PFSK-1 (cell line): ENCODE measurements at regions not wholly inside any gene's neighbourhood (a gene's known extent, or its start where the extent isn't known, plus 50 kb on each side); places are given as distances from the start of the nearest gene placed in this dataset.

Source experiments
- FOXP2 ChIP-seq: optimal IDR thresholded peaks from 2 replicates; pipeline ENCODE3; 2011; ENCODE audit warnings: borderline replicate concordance, control low read depth, inconsistent platforms; ENCODE audit not compliant: insufficient read depth; ENCODE audit errors: extremely low read length, extremely low read depth
- POLR2AphosphoS5 ChIP-seq: IDR thresholded peaks from 2 replicates; pipeline ENCODE4 v1.6.1; 2012; ENCODE audit warnings: low read depth, mild to moderate bottlenecking, control low read depth, low read length, moderate library complexity
- REST ChIP-seq, 2 experiments: IDR thresholded peaks; 2 replicates each; pipeline versions ENCODE4 v1.6.1 to v1.8.0; 2011 to 2012; ENCODE audit warnings: low read depth in 2 of 2, low read length in 2 of 2, control low read depth in 1 of 2, inconsistent platforms in 1 of 2, mild to moderate bottlenecking in 1 of 2, moderate library complexity in 1 of 2; ENCODE audit not compliant: insufficient read depth in 1 of 2
- SIN3A ChIP-seq: IDR thresholded peaks from 2 replicates; pipeline ENCODE4 v1.6.1; 2012; ENCODE audit warnings: mild to moderate bottlenecking, low read length, moderate library complexity, borderline replicate concordance; ENCODE audit not compliant: insufficient read depth
- TAF1 ChIP-seq: IDR thresholded peaks from 2 replicates; pipeline ENCODE4 v1.6.1; 2012; ENCODE audit warnings: low read length, control low read depth, borderline replicate concordance; ENCODE audit not compliant: insufficient read depth

DNA sequence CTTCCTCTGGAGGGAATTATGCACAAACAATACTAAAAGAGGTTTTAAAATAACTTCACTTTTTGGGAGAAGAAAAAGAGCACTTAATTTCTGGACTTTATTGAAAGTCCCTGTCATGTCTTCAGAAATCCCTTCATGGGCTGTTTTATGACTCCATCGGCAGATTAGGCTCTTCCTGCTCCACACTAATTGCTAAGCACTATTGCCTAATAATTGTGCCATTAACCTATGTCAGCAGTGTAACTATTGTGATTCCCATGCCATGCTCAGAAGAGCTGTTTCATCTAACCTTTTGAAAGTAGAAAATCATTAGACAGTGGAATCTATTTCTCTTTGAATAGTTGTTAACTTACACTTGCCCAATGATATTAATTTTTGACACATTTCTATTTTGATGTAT, 489.3 kb upstream of the RUNX1 start:
- TF ChIP-seq POLR2AphosphoS5, result no peak
- TF ChIP-seq FOXP2, result no peak
- TF ChIP-seq SIN3A, result no peak
- no peak for TF ChIP-seq REST (IDR thresholded peaks at IDR 0.05; ENCODE audit: insufficient read depth in 1 of 2, low read depth in 2 of 2, low read length in 2 of 2)
- no peak for TF ChIP-seq TAF1
